HFFc6 (cell line): ENCODE measurements at regions not wholly inside any gene's neighbourhood (a gene's known extent, or its start where the extent isn't known, plus 50 kb on each side); places are given as distances from the start of the nearest gene placed in this dataset.

Experiments
- DNase-seq: peaks from one replicate; pipeline ENCODE4 v3.0.0-alpha.2; 2018
- H3K27ac Mint-ChIP-seq: 2 replicates; pipeline ENCODE4 v1.8.0; 2020; ENCODE audit warnings: mild to moderate bottlenecking, mixed read lengths
- H3K27me3 Mint-ChIP-seq: 2 replicates; pipeline ENCODE4 v1.8.0; 2021; ENCODE audit warnings: mild to moderate bottlenecking, moderate library complexity, mixed read lengths; ENCODE audit not compliant: insufficient read depth
- H3K36me3 Mint-ChIP-seq: 2 replicates; pipeline ENCODE4 v1.8.0; 2021; ENCODE audit warnings: low read depth, mixed read lengths
- H3K4me1 Mint-ChIP-seq: 2 replicates; pipeline ENCODE4 v1.8.0; 2020; ENCODE audit warnings: low read depth, mixed read lengths
- H3K4me3 Mint-ChIP-seq: 2 replicates; pipeline ENCODE4 v1.8.0; 2020; ENCODE audit warnings: mild to moderate bottlenecking, moderate library complexity, mixed read lengths
- H3K9me3 Mint-ChIP-seq: 2 replicates; pipeline ENCODE4 v1.8.0; 2020; ENCODE audit warnings: mild to moderate bottlenecking, mixed read lengths
- TF ChIP-seq, protein P1 (sequence below): fragments of 200-600 bp; sonication (generic); IDR thresholded peaks from 2 replicates; pipeline ENCODE4 v1.5.0; 2021; ENCODE audit warnings: antibody characterized with exemption, mild to moderate bottlenecking

DNA sequence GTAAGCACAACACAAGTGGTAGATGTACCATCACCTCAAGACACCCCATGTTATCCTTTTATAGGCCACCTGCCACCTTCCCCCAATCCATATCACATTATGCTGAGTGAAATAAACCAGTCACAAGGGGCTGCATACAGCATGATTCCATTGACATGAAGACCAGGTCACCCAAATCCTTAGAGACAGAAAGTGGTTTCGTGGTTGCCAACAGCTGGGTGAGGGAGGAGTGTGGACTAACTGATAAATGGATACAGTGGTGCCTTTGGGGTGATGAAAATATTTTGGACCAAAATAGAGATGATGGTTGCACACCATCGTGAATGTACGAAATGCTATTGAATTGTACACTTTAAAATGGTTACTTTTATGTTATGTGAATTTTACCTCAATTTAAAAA, 65.7 kb upstream of the DMD start:
- H3K27ac Mint-ChIP-seq = no peak overlapping the region
- H3K27me3 Mint-ChIP-seq = no peaks in the 10 kb centered on the region
- H3K4me1 Mint-ChIP-seq = no peaks in the 10 kb centered on the region
- no peaks in the 10 kb centered on the region for H3K36me3 Mint-ChIP-seq
- H3K9me3 Mint-ChIP-seq = peaks cover 7% of the 10 kb centered on the region
- TF ChIP-seq, protein P1, sequence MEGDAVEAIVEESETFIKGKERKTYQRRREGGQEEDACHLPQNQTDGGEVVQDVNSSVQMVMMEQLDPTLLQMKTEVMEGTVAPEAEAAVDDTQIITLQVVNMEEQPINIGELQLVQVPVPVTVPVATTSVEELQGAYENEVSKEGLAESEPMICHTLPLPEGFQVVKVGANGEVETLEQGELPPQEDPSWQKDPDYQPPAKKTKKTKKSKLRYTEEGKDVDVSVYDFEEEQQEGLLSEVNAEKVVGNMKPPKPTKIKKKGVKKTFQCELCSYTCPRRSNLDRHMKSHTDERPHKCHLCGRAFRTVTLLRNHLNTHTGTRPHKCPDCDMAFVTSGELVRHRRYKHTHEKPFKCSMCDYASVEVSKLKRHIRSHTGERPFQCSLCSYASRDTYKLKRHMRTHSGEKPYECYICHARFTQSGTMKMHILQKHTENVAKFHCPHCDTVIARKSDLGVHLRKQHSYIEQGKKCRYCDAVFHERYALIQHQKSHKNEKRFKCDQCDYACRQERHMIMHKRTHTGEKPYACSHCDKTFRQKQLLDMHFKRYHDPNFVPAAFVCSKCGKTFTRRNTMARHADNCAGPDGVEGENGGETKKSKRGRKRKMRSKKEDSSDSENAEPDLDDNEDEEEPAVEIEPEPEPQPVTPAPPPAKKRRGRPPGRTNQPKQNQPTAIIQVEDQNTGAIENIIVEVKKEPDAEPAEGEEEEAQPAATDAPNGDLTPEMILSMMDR = no peak
- H3K4me3 Mint-ChIP-seq = no peak overlapping the region
- DNase-seq = no peak

DNA sequence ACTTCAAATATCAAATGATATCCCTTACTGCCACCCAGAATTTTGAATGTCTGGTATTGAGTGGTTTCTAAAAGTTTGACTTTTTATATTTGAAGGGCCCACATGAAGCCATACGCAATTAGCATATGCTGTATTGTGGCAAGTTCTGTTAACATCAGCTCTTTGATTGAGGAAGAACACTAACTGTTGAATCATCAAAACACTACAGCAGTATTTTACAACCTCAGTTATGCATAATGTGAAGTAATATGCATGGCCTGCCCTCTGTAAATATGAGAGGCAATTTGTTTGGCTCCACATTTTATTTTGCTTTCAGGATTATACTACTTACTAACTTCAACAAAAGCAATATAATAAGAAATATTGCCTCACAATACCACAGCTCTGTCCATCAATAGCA, 62.2 kb upstream of the DMD start:
- DNase-seq = no peak

DNA sequence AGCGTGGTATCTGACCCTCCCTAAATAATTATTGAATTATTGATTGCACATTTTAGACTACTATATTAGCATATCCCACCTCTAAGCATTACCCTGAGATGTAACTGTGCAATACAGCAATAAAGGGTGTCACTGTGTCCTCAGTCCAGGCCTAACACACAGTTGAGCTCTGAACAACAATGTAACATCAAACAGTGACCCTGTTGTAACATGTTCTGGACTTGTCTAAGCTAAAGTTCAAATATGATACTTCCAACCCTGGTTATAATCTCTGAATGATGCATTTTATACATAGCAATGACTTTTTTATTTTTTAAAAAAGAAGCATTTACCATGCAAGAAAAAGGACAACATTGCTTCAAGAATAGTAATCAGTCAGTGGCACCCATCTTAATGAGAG, 61.6 kb upstream of the DMD start:
- TF ChIP-seq, protein P1 = no peak
- no peaks in the 10 kb centered on the region for H3K36me3 Mint-ChIP-seq
- no peak overlapping the region for H3K27ac Mint-ChIP-seq
- no peak overlapping the region for H3K4me3 Mint-ChIP-seq
- no peak for DNase-seq
- no peaks in the 10 kb centered on the region for H3K27me3 Mint-ChIP-seq
- H3K4me1 Mint-ChIP-seq = no peaks in the 10 kb centered on the region
- peaks cover 6% of the 10 kb centered on the region for H3K9me3 Mint-ChIP-seq

More for the DNA sequence above, 62.2 kb upstream of the DMD start:
- TF ChIP-seq, protein P1 = no peak
- H3K27ac Mint-ChIP-seq = no peak overlapping the region
- H3K4me3 Mint-ChIP-seq = no peak overlapping the region
- no peaks in the 10 kb centered on the region for H3K4me1 Mint-ChIP-seq
- no peaks in the 10 kb centered on the region for H3K27me3 Mint-ChIP-seq
- H3K9me3 Mint-ChIP-seq = peaks cover 6% of the 10 kb centered on the region
- no peaks in the 10 kb centered on the region for H3K36me3 Mint-ChIP-seq
